ENCODE measurements at regions not wholly inside any gene's neighbourhood (a gene's known extent, or its start where the extent isn't known, plus 50 kb on each side); places are given as distances from the start of the nearest gene placed in this dataset.

DNA sequence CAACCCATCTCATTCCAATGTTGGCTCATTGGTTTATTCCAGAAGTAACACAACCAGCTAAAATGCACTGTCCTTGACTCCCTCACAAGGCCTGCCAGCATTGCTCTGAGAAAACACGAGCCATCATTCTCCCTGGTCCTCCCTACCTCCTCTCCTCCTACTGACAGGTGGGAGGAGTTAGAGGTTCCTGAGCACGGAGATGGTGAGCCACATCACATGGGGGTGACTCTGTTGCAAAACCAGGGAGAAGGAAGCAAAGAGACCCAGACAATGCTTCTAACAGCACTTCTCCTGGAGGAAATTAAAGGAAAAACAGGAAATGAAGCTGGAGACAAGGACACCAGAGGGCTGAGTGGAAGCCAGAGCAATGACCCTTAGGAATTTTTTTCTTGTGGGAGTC lies 667.4 kb downstream of the NTRK3 start:
- TF ChIP-seq, protein P1, sequence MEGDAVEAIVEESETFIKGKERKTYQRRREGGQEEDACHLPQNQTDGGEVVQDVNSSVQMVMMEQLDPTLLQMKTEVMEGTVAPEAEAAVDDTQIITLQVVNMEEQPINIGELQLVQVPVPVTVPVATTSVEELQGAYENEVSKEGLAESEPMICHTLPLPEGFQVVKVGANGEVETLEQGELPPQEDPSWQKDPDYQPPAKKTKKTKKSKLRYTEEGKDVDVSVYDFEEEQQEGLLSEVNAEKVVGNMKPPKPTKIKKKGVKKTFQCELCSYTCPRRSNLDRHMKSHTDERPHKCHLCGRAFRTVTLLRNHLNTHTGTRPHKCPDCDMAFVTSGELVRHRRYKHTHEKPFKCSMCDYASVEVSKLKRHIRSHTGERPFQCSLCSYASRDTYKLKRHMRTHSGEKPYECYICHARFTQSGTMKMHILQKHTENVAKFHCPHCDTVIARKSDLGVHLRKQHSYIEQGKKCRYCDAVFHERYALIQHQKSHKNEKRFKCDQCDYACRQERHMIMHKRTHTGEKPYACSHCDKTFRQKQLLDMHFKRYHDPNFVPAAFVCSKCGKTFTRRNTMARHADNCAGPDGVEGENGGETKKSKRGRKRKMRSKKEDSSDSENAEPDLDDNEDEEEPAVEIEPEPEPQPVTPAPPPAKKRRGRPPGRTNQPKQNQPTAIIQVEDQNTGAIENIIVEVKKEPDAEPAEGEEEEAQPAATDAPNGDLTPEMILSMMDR (IDR thresholded peaks at IDR 0.05; ENCODE audit: low read depth, low read length) = no peak
- no peak for TF ChIP-seq EZH2phosphoT487 (IDR thresholded peaks at IDR 0.05; ENCODE audit: low read depth)
